ENCODE measurements at regions not wholly inside any gene's neighbourhood (a gene's known extent, or its start where the extent isn't known, plus 50 kb on each side); places are given as distances from the start of the nearest gene placed in this dataset.

GRCh38 chr4:37528166-37528885 lies 157.8 kb downstream of the RELL1 start:
- H3K4me3 ChIP-seq (replicated peaks; ENCODE audit: low read depth, low read length): no peak overlapping the region
- TF ChIP-seq, protein P1, sequence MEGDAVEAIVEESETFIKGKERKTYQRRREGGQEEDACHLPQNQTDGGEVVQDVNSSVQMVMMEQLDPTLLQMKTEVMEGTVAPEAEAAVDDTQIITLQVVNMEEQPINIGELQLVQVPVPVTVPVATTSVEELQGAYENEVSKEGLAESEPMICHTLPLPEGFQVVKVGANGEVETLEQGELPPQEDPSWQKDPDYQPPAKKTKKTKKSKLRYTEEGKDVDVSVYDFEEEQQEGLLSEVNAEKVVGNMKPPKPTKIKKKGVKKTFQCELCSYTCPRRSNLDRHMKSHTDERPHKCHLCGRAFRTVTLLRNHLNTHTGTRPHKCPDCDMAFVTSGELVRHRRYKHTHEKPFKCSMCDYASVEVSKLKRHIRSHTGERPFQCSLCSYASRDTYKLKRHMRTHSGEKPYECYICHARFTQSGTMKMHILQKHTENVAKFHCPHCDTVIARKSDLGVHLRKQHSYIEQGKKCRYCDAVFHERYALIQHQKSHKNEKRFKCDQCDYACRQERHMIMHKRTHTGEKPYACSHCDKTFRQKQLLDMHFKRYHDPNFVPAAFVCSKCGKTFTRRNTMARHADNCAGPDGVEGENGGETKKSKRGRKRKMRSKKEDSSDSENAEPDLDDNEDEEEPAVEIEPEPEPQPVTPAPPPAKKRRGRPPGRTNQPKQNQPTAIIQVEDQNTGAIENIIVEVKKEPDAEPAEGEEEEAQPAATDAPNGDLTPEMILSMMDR (IDR thresholded peaks at IDR 0.05; ENCODE audit: low read length, missing control alignments): no peak
- DNase-seq (ENCODE audit: low read depth): no peak

GRCh38 chr4:37524267-37524666 lies 161.9 kb downstream of the RELL1 start:
- DNase-seq (ENCODE audit: low read depth): no peak
- H3K4me3 ChIP-seq (replicated peaks; ENCODE audit: low read depth, low read length): no peak overlapping the region
- TF ChIP-seq, protein P1 (IDR thresholded peaks at IDR 0.05; ENCODE audit: low read length, missing control alignments): no peak

- no peak for DNase-seq (ENCODE audit: low read depth)
- H3K4me3 ChIP-seq (replicated peaks; ENCODE audit: low read depth, low read length): no peak overlapping the region
- TF ChIP-seq, protein P1 (IDR thresholded peaks at IDR 0.05; ENCODE audit: low read length, missing control alignments): no peak
Observed at GRCh38 chr4:37522996-37523395, 163.2 kb downstream of the RELL1 start.

DNA sequence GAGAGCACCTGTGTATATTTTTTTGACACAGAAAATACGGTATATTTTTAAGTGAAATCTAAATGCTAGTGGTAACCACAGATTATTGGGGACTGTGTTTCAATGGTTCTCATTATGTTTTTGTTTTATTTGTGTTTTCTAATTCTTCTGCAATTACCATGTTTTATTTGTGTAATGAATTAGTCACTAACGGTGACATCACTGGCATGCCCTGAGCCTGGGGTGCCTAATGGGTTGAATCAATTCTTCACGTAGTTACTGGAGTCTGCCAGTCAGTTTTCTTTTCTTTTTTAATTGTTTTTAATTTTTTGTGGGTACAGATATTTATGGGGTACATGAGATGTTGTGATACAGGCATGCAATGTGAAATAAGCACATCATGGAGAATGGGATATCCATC lies 168.8 kb downstream of the RELL1 start:
- TF ChIP-seq, protein P1 (IDR thresholded peaks at IDR 0.05; ENCODE audit: low read length, missing control alignments): no peak
- no peak overlapping the region for H3K4me3 ChIP-seq (replicated peaks; ENCODE audit: low read depth, low read length)
- no peak for DNase-seq (ENCODE audit: low read depth)

- TF ChIP-seq, protein P1 (IDR thresholded peaks at IDR 0.05; ENCODE audit: low read length, missing control alignments): no peak
- DNase-seq (ENCODE audit: low read depth): no peak
- no peak overlapping the region for H3K4me3 ChIP-seq (replicated peaks; ENCODE audit: low read depth, low read length)
Observed at GRCh38 chr4:37516057-37516775, 170.0 kb downstream of the RELL1 start.

DNA sequence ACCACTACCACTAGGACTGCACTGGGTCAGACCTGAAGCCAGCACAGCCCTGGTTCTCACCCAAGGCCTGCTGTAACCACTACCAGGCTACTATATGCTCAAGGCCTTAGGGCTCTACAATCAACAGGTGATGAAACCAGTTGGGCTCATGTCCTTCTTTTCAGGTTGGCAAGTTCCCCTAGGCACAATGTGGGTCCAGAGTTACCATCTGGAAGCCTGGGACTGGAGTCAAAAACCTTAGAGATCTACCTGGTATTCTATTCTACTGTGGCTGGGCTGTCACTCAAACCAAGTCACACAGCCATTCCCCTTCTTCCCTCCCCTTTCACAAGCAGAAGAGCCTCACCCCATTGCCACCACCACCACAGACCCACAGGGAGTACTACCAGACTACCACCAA lies 175.6 kb downstream of the RELL1 start:
- TF ChIP-seq, protein P1 (IDR thresholded peaks at IDR 0.05; ENCODE audit: low read length, missing control alignments): no peak
- no peak overlapping the region for H3K4me3 ChIP-seq (replicated peaks; ENCODE audit: low read depth, low read length)
- no peak for DNase-seq (ENCODE audit: low read depth)

Data from fibroblast of pulmonary artery (primary cell).